NCI-H2107 treated with DMSO at 0.1 percent for 48 hours (cell line): ENCODE measurements at regions not wholly inside any gene's neighbourhood (a gene's known extent, or its start where the extent isn't known, plus 50 kb on each side); places are given as distances from the start of the nearest gene placed in this dataset.
"Not testable (repeated sequence)": the region's sequence is repeated elsewhere in the genome, so short reads cannot be mapped to it uniquely, and the experiment has no call there.

Experiments used
- DNase-seq: peaks from one replicate; lab custom pipeline; 2025; ENCODE audit not compliant: unreplicated experiment; lab: John Stamatoyannopoulos, UW

GRCh38 chr1:229710746-229711145, 84.7 kb downstream of the URB2 start:
- DNase-seq = no peak

- no peak for DNase-seq
Observed at GRCh38 chr1:229714306-229714705, 88.3 kb downstream of the URB2 start.

GRCh38 chr1:229714964-229715603, 89.0 kb downstream of the URB2 start:
- no peak for DNase-seq

GRCh38 chr1:229716069-229716468, 90.0 kb downstream of the URB2 start:
- no peak for DNase-seq

- DNase-seq = no peak
Observed at GRCh38 chr1:229716704-229717103, 90.7 kb downstream of the URB2 start.

GRCh38 chr1:229717786-229718576, 91.9 kb downstream of the URB2 start:
- DNase-seq = no peak

- DNase-seq = no peak
Observed at GRCh38 chr1:229726061-229726460, 100.0 kb downstream of the URB2 start.

- no peak for DNase-seq
Observed at GRCh38 chr1:229729916-229730315, 103.9 kb downstream of the URB2 start.

DNA sequence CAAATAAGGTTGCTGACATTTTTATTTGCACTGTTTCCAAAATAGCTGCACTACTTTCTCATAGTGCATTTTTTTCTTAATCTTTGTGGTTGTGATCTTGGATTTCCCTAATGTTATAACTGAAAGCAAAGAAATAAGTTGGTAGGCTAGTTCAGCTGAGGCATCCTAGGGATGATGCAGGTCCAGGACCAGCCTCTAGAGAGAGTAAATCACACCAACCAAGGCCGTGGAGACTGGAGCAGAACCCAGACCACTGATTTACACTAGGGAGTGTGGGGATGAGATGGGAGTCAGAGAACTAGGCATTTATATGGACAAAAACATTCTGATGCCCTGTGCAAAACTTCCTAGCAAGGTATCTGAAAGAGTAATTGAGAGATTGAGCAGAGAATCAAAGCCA, 104.5 kb downstream of the URB2 start:
- DNase-seq = no peak

DNA sequence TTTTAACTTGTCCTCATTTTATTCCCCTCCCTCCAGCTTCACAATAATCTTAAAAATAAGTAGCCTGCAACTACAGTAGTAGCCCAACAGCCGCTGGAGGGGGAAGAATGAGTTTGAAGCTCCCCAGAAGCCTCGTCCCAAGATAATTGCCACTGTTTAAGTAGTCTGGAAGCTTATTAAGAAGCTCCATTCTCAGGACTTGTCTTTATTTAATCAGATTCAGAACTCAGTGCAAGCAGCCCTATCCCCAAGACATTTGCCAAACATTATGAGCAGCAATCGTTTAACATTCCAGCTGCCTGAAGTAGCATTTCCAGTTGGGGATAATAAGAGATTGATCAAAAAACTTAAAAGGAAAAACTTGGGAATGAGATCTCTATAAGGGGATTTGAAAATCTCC, 106.0 kb downstream of the URB2 start:
- DNase-seq = no peak

- DNase-seq = no peak
Observed at GRCh38 chr1:229736376-229736775, 110.3 kb downstream of the URB2 start.

DNA sequence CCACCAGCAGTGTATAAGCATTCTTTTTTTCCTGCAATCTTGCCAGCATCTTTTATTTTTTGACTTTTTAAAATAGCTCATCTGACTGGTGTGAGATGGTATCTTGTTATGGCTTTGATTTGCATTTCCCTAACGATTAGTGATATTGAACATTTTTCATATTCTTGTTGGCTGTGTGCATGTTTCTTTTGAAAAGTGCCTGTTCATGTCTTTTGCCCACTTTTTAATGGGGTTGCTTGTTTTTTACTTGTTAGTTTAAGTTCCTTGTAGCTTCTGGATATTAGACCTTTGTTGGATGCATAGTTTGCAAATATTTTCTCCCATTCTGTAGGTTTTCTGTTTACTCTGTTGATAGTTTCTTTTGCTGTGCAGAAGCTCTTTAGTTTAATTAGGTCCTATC, 116.6 kb downstream of the URB2 start:
- DNase-seq = not testable (repeated sequence)

GRCh38 chr1:229749992-229750391, 123.9 kb downstream of the URB2 start:
- DNase-seq = no peak

DNA sequence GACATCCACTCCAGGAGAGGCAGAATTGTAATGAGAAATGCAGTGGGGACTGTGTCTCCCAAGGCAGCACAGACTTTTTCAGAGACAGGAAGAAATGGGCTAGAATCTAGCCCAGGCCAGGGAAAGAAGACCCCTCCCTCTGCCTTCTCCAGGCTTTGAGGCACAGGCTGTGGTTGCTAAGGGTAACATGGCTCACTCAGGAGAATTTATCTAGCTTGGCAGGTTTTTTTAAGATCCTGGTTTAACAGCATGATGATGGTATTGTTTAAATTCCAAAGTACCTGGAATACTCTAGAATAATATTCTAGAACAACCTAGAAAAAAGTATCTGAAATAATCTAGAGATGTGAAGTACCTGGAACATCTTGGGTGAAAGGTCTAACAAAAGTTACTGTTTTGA, 125.6 kb downstream of the URB2 start:
- DNase-seq = no peak

GRCh38 chr1:229752679-229753078, 126.6 kb downstream of the URB2 start:
- no peak for DNase-seq

DNA sequence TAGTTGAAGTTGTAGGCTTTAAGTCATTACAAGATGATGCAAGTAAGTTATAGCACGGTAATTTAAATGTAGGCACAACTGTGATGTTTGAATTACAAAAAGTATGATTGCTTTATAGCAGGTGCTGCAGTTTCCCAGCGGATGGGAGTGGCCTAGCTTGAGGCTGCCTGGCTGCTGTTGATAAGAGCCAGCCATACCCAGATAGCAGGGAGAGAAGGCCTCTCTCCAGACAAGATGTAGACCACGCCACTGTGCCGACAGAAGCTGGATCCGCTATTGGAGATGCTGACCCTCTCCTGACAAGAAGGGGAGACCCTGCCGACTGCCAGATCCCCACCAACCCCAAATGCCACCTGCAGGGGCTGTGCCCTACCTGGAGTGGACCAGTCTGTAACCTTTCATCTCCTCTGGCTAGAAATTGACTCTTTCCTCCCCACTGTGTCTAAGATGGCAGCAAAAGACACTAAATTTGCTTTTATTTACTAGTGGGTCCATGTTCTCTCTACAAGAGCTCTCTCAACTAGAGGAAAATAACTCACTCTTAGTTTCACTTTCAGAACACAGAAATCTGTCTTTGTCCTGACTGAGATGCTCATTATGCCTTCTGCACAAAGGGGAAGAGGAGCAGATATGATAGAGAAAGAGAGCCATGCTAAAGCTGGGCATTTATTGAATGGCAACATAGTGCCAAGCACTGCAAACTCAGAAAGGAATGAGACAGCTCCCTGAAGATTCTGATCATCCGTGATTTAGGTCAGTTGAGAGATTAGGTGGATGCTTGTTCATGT, 127.9 kb downstream of the URB2 start:
- DNase-seq = peak; percentile 45

DNA sequence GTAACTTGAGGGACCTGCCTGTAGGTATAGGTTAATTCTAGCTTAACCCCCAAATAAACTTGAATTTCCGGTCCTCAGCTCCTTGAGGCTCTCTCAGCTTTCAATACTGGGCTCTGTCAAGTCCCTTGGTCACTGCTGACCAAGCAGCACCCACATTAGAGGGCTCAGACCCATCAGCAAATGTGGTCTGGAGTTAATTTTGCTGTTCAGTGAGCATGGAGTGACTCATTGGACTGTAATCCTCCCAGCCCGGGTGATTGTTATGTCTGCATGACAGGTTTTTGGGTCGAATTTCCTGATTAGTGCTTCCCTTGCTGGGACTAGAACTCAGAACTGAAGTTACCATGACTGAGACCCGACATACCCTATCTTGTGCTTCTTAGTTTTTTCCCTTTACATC, 130.6 kb downstream of the URB2 start:
- no peak for DNase-seq

- no peak for DNase-seq
Observed at GRCh38 chr1:229757226-229757625, 131.2 kb downstream of the URB2 start.

GRCh38 chr1:229758101-229759036, 132.3 kb downstream of the URB2 start:
- no peak for DNase-seq

GRCh38 chr1:229759037-229759435, 133.0 kb downstream of the URB2 start:
- no peak for DNase-seq

GRCh38 chr1:229759586-229759985, 133.5 kb downstream of the URB2 start:
- no peak for DNase-seq
